HG02678 (cell line): ENCODE measurements at regions not wholly inside any gene's neighbourhood (a gene's known extent, or its start where the extent isn't known, plus 50 kb on each side); places are given as distances from the start of the nearest gene placed in this dataset.
A peak's percentile ranks its signal among the peaks of the same experiment; 100 is the strongest.

Source experiments
- ATAC-seq: cut with Tn5 transposase; IDR thresholded peaks from one replicate; pipeline ENCODE4 v1.9.1; 2021; ENCODE audit warnings: mild to moderate bottlenecking, moderate library complexity; ENCODE audit not compliant: unreplicated experiment

DNA sequence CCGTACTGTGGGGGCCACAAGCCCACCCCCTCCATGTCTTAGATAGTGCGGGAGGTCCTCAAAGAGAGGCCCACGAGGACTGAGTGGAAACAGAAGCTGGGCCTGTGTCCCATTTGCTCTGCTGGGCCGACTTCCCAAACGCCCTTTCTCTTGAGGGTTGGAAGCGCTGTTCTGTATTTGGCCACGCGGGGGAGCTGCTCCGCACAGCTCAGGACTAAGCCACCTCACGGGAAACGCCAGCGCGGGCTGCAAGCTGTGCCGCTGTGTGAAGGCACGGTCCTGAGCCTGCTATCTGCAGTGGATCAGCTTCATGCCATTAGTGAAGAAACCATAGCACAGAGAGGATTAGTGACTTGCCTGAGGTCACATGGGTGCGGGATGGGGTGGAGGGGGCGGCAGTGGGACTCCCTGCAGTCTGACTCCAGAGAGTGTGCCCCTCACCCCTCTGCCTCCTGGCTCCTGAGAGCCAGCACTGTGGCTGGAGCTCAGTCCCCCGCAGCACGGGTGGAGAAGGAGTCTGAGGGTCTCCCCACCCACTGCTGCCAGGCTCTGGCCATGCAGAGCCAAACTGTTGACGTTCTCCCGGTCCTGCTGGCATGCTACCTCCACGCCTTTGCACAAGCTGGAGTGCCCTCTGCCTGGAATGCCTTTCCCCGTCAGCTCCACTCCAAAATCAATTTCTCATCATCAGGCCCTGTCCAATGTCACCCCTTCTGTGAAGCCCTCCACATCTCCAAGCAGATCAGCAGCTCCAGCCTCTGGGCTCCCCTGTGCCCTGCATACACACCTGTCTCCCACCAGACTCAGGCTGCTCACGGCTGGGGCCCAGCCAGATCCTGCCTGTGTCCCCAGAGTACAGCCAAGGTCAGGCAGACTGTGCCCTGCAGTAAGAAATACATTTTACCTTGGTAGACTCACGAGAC, 51.5 kb upstream of the LRRC32 start:
- peak; percentile 76 for ATAC-seq

DNA sequence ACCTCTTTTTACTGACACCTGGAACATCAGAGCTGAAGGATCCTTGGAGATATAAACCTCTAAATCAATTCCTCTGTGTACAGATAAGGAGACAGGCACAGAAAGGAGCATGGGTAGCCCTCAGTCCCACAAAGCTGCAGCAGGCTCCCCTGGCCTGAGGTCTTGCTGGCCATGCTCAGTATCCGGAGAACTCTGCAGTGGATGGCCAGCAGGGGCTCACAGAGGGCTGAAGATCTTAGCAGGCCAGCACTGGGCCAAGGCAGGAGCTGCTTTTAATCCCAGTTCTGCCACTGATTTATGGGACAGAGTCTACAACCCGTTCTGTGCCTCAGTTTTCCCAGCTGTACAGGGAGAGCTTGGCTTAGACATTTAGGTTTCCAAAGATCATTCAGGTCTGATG, 52.6 kb upstream of the LRRC32 start:
- no peak for ATAC-seq

DNA sequence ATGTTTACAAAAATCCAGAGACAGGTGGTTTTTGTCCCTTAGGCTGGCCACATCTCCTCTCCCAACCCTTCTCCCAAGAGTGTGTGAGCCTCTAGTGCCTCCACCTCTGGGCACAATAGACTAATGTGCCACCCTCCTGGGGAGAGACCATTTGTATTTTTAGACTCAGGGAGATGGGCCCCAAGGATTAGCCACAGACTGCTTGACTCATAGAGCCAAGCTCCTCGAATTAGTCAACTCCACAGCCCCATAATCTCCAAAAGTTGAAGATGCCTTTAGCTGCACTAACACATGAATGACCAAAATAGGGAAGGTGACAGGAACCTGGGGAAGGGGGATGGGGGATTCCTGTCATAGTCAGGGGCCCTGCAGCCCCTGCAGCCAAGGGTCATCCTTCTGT, 53.0 kb upstream of the LRRC32 start:
- ATAC-seq, result no peak

DNA sequence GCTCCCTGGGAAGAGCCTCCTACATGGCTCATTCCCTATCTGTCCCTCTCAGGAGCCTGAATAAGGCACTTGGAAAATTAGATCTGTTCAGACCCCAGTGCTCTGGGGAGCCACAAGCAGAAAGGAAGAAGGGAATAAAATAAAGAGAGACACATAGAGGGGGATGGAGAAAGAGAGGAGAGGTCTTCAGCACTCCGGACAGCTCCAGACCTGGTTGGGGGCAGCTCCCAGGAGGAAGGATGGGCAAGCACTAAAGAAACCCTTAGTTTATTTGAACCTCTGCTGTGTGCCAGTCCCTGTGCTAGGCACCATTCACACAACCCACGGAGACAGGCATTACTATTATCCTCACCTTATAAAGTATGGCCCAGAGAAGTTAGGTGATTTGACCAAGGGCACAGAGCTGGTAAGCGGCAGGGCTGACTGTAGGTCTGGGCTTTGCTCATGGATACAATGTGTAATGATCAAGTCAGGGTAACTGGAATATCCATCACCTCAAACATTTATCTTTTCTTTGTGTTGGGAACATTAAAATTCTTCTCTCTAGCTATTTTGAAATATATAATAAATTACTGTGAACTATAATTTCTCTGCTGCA, 53.7 kb upstream of the LRRC32 start:
- no peak for ATAC-seq

DNA sequence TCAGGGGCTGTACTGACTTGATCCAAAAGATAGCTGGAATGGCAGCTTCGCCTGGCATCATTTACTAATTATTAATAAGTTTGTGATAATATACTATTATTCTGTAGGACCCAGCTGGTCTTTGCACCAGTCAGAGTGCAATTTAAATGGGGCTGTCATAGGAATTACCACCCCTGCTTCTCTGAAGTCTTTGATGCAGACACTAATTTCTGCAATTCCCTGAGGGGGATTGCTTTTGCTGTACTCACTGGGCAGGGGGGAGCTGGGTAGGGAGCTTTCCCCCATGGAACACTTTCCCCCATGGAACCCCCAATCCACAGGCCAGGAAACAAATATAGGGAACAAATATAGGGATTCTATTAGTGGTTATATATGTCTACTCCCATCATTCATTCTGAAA, 54.9 kb upstream of the TSKU start:
- no peak for ATAC-seq

DNA sequence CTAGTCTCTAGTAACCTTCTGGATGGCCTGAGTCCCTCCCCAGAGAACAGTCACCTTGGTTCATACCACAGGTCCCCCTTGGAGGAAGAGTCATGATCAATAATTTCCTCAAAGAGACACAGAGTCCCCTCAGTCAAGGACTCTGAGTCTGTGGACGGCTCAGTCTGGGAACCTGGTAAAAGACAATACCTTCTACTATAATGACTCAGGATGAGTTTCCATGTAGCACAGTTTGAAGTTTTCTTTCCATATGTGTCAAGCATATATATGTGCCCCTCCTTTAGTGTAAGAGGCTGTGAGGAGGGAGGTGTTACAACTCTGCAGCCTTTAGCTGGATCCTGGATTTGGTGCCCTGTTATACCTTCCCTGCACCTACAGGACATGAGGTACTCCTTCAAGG, 54.4 kb upstream of the TSKU start:
- ATAC-seq, result no peak

DNA sequence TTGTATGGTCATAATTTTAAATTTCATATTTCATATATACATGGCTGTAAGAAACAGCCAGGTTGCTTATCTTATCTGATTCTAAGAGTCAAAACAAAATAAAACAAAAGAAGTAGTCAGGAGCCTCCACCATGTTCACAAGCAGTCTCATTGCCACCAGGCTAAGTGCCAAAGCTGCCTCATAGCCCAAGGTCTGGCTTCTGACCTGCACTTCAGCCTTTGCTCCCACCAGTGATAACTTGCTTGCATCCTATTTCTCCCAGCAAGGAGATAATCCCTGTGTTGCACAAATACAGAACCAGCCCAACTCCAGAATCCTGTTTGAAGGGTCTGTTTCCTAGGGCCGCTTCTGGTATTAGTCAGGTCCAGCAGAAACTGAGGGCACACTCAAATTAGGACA, 53.9 kb upstream of the TSKU start:
- ATAC-seq, result no peak

DNA sequence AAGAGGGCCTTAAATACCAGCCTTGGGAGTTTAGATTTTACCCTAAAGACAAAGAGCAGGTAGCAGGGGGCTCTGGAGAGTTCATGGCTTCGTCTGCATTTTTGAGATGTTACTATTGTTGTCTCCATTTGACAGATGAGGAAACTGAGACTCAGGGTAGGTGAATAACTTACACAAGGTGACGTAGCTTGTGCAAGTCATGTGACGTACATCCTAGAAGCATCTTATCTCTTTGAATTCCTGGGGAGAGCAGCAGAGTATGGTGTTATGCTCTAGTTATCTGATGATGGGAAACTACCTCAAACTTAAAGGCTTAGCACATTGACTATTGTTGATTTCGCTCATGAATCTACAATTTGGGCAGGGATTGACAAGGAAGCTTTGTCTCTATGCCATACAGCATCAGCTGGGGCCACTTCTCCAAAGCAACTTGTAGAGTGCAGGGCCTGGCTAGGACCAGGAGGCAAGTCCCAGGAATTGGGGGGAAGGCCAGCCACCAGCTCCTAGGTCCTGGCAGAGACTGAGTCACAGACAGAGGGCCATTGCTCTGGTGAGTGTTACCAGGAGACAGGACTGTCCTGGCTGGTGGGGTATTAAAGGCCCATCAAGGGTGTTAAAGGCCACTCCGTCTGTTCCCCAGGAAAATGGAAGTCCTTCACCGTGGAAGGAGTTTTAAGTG, 52.1 kb upstream of the TSKU start:
- no peak for ATAC-seq

DNA sequence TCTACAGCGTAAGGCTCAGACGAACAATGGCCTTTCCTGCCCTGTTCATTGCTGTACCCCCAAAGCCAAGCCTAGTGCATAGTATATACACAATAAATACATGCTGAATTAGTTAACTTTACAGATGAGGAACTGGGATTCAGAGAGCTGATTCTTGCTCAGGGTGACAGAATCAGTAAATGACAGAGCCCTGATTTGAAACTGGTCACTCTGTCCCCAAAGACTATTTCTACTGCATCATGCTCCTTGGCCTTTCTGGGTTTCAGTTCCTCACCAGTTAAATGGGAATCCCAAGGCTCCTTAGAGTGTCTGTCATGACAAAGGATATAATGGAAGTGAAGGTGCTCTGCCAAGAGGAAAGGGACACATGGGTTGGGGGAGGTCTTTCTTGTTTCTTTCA, 50.5 kb upstream of the TSKU start:
- ATAC-seq, result no peak
